ENCODE measurements at regions not wholly inside any gene's neighbourhood (a gene's known extent, or its start where the extent isn't known, plus 50 kb on each side); places are given as distances from the start of the nearest gene placed in this dataset.

- DNase-seq, result no peak
These were observed 69.9 kb upstream of the SOX4 start for GRCh38 chr6:21523652-21524051.

GRCh38 chr6:21524201-21524600 is 69.3 kb upstream of the SOX4 start:
- no peak for DNase-seq

GRCh38 chr6:21526974-21527373 is 66.6 kb upstream of the SOX4 start:
- DNase-seq, result no peak

GRCh38 chr6:21527731-21528130 is 65.8 kb upstream of the SOX4 start:
- DNase-seq, result no peak

GRCh38 chr6:21529431-21529830 is 64.1 kb upstream of the SOX4 start:
- no peak for DNase-seq

GRCh38 chr6:21531393-21531792 is 62.2 kb upstream of the SOX4 start:
- no peak for DNase-seq

- no peak for DNase-seq
These were observed 59.9 kb upstream of the SOX4 start for GRCh38 chr6:21533678-21534077.

- DNase-seq, result no peak
These were observed 57.2 kb upstream of the SOX4 start for GRCh38 chr6:21536280-21536766.

GRCh38 chr6:21537637-21538036 is 55.9 kb upstream of the SOX4 start:
- no peak for DNase-seq

- no peak for DNase-seq
These were observed 55.3 kb upstream of the SOX4 start for GRCh38 chr6:21538186-21538798.

GRCh38 chr6:21539621-21540100 is 53.9 kb upstream of the SOX4 start:
- no peak for DNase-seq
